Adrenal gland (tissue), 5 donors: ENCODE measurements at regions not wholly inside any gene's neighbourhood (a gene's known extent, or its start where the extent isn't known, plus 50 kb on each side); places are given as distances from the start of the nearest gene placed in this dataset.

Experiments used
- POLR2A ChIP-seq, 2 donors: fragments of 450-650 bp; IDR thresholded peaks; one replicate each; pipeline ENCODE4 v1.6.1; 2017; ENCODE audit warnings: antibody characterized with exemption in 2 of 2, mild to moderate bottlenecking in 2 of 2, moderate library complexity in 1 of 2
- TF ChIP-seq, protein P1 (sequence below), 6 experiments: fragments of 450-650 bp in 4 of 6; fragments of 200-600 bp in 2 of 6; sonication (generic) in 1 of 6; IDR thresholded peaks; 1 replicate in 5 of 6; 2 replicates in 1 of 6; pipeline versions ENCODE4 v1.5.1 to v1.8.0; 2016 to 2021; ENCODE audit warnings: antibody characterized with exemption in 6 of 6, mild to moderate bottlenecking in 2 of 6, moderate library complexity in 1 of 6
- donor health status: DM: no; HTN: no; CAD: no.

GRCh38 chr5:68046445-68046844 lies 169.1 kb upstream of the PIK3R1 start:
- TF ChIP-seq, protein P1, sequence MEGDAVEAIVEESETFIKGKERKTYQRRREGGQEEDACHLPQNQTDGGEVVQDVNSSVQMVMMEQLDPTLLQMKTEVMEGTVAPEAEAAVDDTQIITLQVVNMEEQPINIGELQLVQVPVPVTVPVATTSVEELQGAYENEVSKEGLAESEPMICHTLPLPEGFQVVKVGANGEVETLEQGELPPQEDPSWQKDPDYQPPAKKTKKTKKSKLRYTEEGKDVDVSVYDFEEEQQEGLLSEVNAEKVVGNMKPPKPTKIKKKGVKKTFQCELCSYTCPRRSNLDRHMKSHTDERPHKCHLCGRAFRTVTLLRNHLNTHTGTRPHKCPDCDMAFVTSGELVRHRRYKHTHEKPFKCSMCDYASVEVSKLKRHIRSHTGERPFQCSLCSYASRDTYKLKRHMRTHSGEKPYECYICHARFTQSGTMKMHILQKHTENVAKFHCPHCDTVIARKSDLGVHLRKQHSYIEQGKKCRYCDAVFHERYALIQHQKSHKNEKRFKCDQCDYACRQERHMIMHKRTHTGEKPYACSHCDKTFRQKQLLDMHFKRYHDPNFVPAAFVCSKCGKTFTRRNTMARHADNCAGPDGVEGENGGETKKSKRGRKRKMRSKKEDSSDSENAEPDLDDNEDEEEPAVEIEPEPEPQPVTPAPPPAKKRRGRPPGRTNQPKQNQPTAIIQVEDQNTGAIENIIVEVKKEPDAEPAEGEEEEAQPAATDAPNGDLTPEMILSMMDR (IDR thresholded peaks at IDR 0.05), result no peak
- TF ChIP-seq POLR2A (IDR thresholded peaks at IDR 0.05), result no peak
